ENCODE measurements at regions not wholly inside any gene's neighbourhood (a gene's known extent, or its start where the extent isn't known, plus 50 kb on each side); places are given as distances from the start of the nearest gene placed in this dataset.

DNA sequence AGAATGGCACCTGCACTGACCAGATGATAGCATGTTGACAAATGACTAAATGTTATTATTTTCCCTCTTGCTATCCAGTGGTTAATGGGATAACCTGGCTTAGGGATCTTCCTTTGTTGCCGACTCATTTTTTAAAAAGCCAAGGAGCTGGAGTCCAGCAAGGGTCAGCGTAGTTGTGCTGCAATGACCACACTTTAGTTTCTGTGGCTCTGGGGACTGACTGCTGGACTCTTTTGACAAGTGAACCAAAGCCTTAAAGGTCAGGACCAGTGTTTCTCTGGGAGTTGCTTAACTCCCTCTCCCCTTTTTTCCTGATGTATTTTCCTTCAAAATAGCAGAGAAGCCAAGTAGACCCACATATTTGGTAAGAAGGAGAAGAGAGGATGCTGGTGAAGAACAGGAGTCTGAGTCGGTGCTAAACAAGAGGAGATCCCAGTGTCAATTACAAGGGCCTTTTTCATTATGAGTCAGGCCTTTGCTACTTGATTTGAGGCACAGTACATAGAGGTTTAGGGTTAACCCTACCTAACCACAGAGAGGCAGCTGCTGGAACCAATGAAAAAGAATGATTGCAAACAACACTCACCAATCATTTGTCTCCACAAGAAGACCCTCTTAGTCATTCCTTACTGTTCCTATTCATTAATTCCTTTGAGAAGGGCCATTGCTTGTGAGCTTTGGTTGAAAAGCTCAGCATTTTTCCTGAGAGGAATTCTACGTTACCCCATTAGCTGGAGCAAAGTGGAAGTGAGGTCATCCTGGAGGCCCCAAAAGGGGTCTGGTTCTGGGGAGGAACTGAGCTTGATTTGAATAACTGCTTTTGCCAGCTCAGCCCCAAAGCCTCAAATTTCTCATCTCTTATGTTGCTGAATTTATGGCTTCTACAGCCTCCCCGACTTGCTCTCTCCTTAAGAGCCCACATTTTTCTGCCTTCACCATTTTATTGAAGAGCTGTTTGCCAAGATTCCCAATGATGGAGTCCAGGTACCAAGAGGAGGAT lies 137.6 kb upstream of the HNMT start:
- DNase-seq (ENCODE audit: low read depth), result no peak

DNA sequence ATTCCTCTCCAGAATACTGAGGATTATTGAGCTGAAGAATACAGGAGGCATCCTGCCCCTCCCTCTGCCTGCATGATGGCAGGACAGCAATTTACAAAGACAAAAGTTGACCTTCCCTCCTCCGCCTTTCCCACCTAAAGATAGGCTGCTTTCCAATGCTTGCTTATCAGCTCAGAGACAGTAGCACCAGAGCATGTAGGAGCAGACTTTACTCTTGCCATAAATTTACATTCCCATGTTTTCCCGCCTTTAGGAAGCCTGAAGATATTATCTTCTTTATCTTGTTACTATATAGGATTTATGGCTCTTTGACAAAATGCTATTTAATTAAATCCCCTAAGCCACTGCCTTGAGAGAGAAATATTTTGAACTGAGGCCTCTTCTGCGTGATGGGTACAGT lies 135.6 kb upstream of the HNMT start:
- DNase-seq (ENCODE audit: low read depth), result no peak

- DNase-seq (ENCODE audit: low read depth), result no peak
Observed at GRCh38 chr2:137829251-137829650, 135.0 kb upstream of the HNMT start.

- DNase-seq (ENCODE audit: low read depth), result no peak
Observed at GRCh38 chr2:137834760-137835379, 129.4 kb upstream of the HNMT start.

DNA sequence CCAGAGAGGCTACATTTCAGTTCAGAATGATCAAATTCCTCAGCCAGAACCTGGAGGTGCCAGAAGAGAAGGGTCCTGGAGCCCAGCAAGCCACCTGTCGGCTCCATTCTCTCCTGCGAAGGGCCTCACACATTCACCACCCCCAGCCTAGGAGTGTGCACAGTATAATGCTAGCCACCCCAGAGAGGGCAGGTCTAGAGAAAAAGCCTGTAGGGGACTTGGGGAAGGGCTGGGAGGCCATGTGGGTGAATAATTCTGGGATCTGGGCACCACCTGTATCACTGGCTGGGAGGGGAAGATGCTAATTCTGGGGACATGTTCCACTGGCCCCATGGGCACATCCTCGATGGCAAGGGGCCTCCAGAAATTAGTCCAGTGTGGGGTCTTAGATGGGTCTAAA lies 127.6 kb upstream of the HNMT start:
- no peak for DNase-seq (ENCODE audit: low read depth)

- DNase-seq (ENCODE audit: low read depth), result no peak
Observed at GRCh38 chr2:137837830-137838229, 126.4 kb upstream of the HNMT start.

GRCh38 chr2:137838255-137839092 lies 125.8 kb upstream of the HNMT start:
- no peak for DNase-seq (ENCODE audit: low read depth)

- DNase-seq (ENCODE audit: low read depth), result no peak
Observed at GRCh38 chr2:137842430-137842829, 121.8 kb upstream of the HNMT start.

- no peak for DNase-seq (ENCODE audit: low read depth)
Observed at GRCh38 chr2:137842952-137843351, 121.3 kb upstream of the HNMT start.

DNA sequence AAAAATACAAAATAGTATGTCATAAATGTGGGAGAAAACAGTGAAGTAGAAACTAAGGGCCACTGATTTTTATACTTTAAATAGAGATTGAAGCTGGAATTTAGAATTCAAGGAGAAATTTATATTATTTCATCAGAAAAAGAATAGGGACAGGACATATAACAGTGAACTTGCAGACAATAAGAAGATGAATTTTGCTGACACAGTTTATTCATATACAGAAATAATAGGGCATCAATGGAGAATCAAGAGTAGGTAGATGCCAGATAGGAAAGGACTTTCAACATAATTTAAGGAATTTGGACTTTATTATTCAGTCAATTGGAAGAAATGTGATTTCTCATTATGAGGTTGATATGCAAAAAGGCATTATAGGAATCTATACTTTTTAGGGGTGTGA lies 118.9 kb upstream of the HNMT start:
- DNase-seq (ENCODE audit: low read depth), result no peak

- DNase-seq (ENCODE audit: low read depth), result no peak
Observed at GRCh38 chr2:137846993-137847392, 117.3 kb upstream of the HNMT start.

DNA sequence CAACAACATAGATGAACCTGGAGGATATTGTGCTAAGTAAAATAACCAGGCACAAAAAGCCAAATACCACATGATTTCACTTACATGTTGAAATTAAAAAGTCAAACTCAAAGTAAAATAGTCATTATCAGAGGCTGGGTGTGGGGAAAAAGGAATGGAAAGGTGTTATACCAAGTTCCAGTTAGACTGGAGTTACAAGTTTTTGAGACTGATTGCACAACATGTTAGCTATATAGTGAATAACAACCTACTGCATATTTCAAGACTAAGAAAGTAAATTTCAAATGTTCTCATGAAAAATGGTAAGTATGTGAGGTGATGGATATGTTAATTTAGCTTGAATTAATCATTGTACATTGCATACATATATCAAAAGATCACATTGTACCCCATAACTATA lies 116.8 kb upstream of the HNMT start:
- DNase-seq (ENCODE audit: low read depth), result no peak

DNA sequence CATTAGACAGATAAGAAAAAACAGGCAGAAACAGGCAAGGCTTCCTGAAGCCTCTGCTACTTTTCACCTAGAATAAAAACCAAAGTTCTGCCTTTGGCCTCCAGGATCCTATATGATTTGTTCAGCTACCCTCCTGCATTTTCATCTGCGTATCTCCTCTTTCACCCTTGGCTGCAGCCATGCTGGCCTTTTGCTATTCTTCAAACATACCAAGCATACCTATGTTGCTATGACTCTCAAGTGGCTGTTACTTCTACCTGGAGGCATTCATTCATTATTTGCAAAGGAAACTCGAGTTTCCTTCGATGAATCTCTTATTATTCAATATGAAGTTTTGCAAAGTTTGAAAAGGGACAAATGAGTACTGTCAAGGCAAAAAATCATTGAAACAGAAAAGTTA lies 106.4 kb upstream of the HNMT start:
- no peak for DNase-seq (ENCODE audit: low read depth)

- DNase-seq (ENCODE audit: low read depth), result no peak
Observed at GRCh38 chr2:137862651-137863050, 101.6 kb upstream of the HNMT start.

- DNase-seq (ENCODE audit: low read depth), result peak; percentile 23
Observed at GRCh38 chr2:137865954-137866540, 98.2 kb upstream of the HNMT start.

- DNase-seq (ENCODE audit: low read depth), result no peak
Observed at GRCh38 chr2:137870682-137871081, 93.6 kb upstream of the HNMT start.

GRCh38 chr2:137872577-137872976 lies 91.7 kb upstream of the HNMT start:
- DNase-seq (ENCODE audit: low read depth), result no peak

- no peak for DNase-seq (ENCODE audit: low read depth)
Observed at GRCh38 chr2:137873536-137874244, 90.6 kb upstream of the HNMT start.

DNA sequence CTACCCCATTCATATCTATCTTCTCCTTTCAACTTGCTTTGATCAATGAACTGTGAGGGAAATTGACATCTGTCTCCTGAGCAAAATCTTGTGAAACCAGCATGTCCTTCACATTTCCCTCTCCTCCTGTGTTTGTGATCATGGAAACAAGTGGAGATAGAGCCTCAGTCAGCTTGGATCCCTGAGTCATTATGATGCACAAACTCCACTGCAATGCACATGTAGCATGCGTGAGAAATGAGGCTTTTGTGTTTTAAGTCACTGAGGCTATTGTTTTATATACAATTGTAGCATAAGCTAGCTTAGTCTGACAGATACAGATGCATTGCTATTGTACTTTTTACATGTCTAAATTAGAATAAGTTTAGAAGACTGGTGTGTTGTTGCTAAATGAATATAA lies 85.2 kb upstream of the HNMT start:
- DNase-seq (ENCODE audit: low read depth), result no peak

DNA sequence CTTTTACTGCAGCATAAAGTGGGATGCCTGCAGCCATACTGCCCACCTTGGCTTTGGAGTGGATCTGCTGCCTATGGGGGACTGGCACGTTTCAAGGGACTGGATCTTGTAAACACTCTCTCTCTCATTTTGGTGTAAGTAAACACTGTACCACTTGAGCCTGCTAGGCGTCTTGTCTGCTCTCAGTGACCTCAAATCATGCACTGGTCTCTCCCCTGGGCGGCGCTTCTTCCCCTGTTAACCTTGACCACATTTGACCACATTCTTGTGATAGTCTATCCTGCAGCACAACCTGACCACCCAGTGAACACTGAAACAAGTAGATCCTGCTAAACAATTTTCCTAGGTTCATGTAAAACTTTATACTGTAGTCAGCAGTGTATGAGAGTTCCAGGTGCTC lies 82.6 kb upstream of the HNMT start:
- DNase-seq (ENCODE audit: low read depth), result no peak

DNA sequence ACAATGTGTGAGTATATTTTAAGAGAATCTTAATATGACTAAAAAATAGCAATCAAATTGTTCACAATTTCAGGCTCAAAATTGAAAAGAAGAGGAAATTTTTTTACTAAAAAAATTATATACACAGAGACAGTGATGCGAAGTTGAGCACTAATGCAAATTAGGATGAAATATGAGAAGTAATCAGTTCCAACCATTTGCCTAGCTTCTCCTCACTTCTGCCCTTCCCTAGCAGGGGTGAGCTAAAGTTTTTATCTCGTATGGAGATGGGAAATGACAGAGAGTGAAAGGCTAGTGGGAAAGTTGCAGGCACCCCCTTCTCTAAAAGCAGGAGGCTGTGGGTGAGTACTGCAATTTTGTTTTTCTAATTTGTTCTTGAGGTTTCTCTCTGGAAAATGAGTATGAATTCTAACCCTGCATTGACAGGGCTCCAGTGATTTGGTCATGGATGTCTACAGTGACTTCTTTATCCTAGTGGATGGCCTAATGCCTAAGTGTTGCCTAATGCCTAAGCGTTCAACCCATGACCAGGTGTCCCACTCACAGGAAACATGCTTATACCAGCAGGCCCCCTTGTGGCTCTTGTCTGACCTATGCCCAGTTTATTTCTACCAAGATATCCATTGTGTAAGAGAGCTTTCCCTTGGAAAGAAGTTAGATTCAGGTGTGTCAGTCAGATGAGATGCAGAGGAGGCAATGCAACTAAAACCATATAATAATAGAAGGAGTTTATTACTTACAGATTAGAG lies 78.0 kb upstream of the HNMT start:
- DNase-seq (ENCODE audit: low read depth), result no peak
